ENCODE measurements at regions not wholly inside any gene's neighbourhood (a gene's known extent, or its start where the extent isn't known, plus 50 kb on each side); places are given as distances from the start of the nearest gene placed in this dataset.

- H3K9me3 Mint-ChIP-seq: peaks cover 13% of the 10 kb centered on the region
- no peaks in the 10 kb centered on the region for H3K27me3 Mint-ChIP-seq (ENCODE audit: low read depth)
- H3K4me1 Mint-ChIP-seq: no peaks in the 10 kb centered on the region
- H3K4me3 Mint-ChIP-seq: no peak overlapping the region
- TF ChIP-seq CTCF (IDR thresholded peaks at IDR 0.05; ENCODE audit: unreplicated experiment in 3 of 3): no peak
- H3K27ac Mint-ChIP-seq: no peak overlapping the region
- no peaks in the 10 kb centered on the region for H3K36me3 Mint-ChIP-seq (ENCODE audit: low read depth)
Observed at GRCh38 chr5:53275666-53276065, 166.1 kb upstream of the MOCS2 start.

- Mint-ChIP-seq H3K27me3 (ENCODE audit: low read depth) (no peaks in the 10 kb centered on the region), H3K27ac (no peak overlapping the region), H3K9me3 (peaks cover 9% of the 10 kb centered on the region), H3K4me3 (no peak overlapping the region), H3K4me1 (no peaks in the 10 kb centered on the region), H3K36me3 (ENCODE audit: low read depth) (no peaks in the 10 kb centered on the region)
- no peak for TF ChIP-seq CTCF (IDR thresholded peaks at IDR 0.05; ENCODE audit: unreplicated experiment in 3 of 3)
Observed at GRCh38 chr5:53276825-53277224, 167.3 kb upstream of the MOCS2 start.

GRCh38 chr5:53277491-53277890 is 167.9 kb upstream of the MOCS2 start:
- no peaks in the 10 kb centered on the region for H3K36me3 Mint-ChIP-seq (ENCODE audit: low read depth)
- H3K27ac Mint-ChIP-seq: no peak overlapping the region
- no peaks in the 10 kb centered on the region for H3K4me1 Mint-ChIP-seq
- no peaks in the 10 kb centered on the region for H3K27me3 Mint-ChIP-seq (ENCODE audit: low read depth)
- peaks cover 9% of the 10 kb centered on the region for H3K9me3 Mint-ChIP-seq
- H3K4me3 Mint-ChIP-seq: no peak overlapping the region
- no peak for TF ChIP-seq CTCF (IDR thresholded peaks at IDR 0.05; ENCODE audit: unreplicated experiment in 3 of 3)

- H3K36me3 Mint-ChIP-seq (ENCODE audit: low read depth): no peaks in the 10 kb centered on the region
- H3K4me1 Mint-ChIP-seq: no peaks in the 10 kb centered on the region
- TF ChIP-seq CTCF (IDR thresholded peaks at IDR 0.05; ENCODE audit: unreplicated experiment in 3 of 3): no peak
Observed at GRCh38 chr5:53287573-53287972, 178.0 kb upstream of the MOCS2 start.

GRCh38 chr5:53288511-53288910 is 179.0 kb upstream of the MOCS2 start:
- Mint-ChIP-seq H3K27me3 (ENCODE audit: low read depth) (no peaks in the 10 kb centered on the region), H3K27ac (no peak overlapping the region), H3K4me1 (no peaks in the 10 kb centered on the region), H3K36me3 (ENCODE audit: low read depth) (no peaks in the 10 kb centered on the region), H3K9me3 (peaks cover 25% of the 10 kb centered on the region), H3K4me3 (no peak overlapping the region)
- no peak for TF ChIP-seq CTCF (IDR thresholded peaks at IDR 0.05; ENCODE audit: unreplicated experiment in 3 of 3)

More at GRCh38 chr5:53287573-53287972, 178.0 kb upstream of the MOCS2 start:
- Mint-ChIP-seq H3K27me3 (ENCODE audit: low read depth) (no peaks in the 10 kb centered on the region), H3K9me3 (peaks cover 26% of the 10 kb centered on the region), H3K27ac (no peak overlapping the region), H3K4me3 (no peak overlapping the region)

GRCh38 chr5:53291047-53291446 is 181.5 kb upstream of the MOCS2 start:
- H3K36me3 Mint-ChIP-seq (ENCODE audit: low read depth): no peaks in the 10 kb centered on the region
- no peak overlapping the region for H3K4me3 Mint-ChIP-seq
- H3K27ac Mint-ChIP-seq: no peak overlapping the region
- no peaks in the 10 kb centered on the region for H3K4me1 Mint-ChIP-seq
- TF ChIP-seq CTCF (IDR thresholded peaks at IDR 0.05; ENCODE audit: unreplicated experiment in 3 of 3): no peak
- H3K27me3 Mint-ChIP-seq (ENCODE audit: low read depth): no peaks in the 10 kb centered on the region
- peaks cover 20% of the 10 kb centered on the region for H3K9me3 Mint-ChIP-seq

Measured in nephron (organoid).